SU-DHL-6 (cell line): ENCODE measurements at regions not wholly inside any gene's neighbourhood (a gene's known extent, or its start where the extent isn't known, plus 50 kb on each side); places are given as distances from the start of the nearest gene placed in this dataset.
"Not testable (repeated sequence)": the region's sequence is repeated elsewhere in the genome, so short reads cannot be mapped to it uniquely, and the experiment has no call there.

Source experiments
- EZH2phosphoT487 ChIP-seq: fragments of 200-600 bp; sonication (generic), shearing (Covaris generic); conservative IDR thresholded peaks from 2 replicates; pipeline ENCODE4 v1.6.1; 2018; ENCODE audit warnings: mild to moderate bottlenecking, antibody characterized with exemption, low read length, moderate library complexity, mixed read lengths
- TF ChIP-seq, protein P1 (sequence below): fragments of 200-600 bp; sonication (generic); IDR thresholded peaks from one replicate; pipeline ENCODE4 v1.5.1; 2017; ENCODE audit warnings: antibody characterized with exemption, mild to moderate bottlenecking, low read length, moderate library complexity; ENCODE audit not compliant: insufficient read depth, poor library complexity, severe bottlenecking

- TF ChIP-seq, protein P1, sequence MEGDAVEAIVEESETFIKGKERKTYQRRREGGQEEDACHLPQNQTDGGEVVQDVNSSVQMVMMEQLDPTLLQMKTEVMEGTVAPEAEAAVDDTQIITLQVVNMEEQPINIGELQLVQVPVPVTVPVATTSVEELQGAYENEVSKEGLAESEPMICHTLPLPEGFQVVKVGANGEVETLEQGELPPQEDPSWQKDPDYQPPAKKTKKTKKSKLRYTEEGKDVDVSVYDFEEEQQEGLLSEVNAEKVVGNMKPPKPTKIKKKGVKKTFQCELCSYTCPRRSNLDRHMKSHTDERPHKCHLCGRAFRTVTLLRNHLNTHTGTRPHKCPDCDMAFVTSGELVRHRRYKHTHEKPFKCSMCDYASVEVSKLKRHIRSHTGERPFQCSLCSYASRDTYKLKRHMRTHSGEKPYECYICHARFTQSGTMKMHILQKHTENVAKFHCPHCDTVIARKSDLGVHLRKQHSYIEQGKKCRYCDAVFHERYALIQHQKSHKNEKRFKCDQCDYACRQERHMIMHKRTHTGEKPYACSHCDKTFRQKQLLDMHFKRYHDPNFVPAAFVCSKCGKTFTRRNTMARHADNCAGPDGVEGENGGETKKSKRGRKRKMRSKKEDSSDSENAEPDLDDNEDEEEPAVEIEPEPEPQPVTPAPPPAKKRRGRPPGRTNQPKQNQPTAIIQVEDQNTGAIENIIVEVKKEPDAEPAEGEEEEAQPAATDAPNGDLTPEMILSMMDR: not testable (repeated sequence)
- TF ChIP-seq EZH2phosphoT487: not testable (repeated sequence)
Observed at GRCh38 chr5:42864749-42865148, 53.1 kb upstream of the SELENOP start.
